ENCODE measurements at regions not wholly inside any gene's neighbourhood (a gene's known extent, or its start where the extent isn't known, plus 50 kb on each side); places are given as distances from the start of the nearest gene placed in this dataset.

DNA sequence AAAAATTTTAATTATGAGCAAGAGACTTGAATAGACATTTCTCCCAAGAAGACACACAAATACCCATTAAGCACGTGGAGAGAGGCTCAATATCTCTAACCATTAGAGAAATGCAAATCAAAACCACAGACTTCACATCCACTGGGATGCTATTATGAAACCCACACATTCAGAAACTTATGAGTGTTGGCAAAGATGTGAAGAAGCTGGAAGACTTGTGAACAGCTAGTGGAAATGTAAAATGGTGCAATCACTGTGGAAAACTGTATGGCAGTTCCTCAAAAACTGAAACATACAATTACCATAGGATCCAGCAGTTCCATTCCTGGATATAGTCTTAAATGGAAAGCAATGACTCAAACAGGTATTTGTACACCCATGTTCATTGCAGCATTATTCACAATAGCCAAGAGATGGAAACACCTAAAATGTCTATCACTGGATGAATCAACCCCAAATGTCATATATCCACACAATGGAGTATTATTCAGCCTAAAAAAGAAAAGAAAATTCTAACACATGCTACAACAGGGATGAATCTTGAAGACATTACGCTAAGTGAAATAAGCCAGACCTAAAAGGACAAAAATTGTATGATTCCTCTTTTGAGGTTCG is 53.5 kb upstream of the FRMD4A start:
- Mint-ChIP-seq H3K9me3 (ENCODE audit: low read depth) (no peaks in the 10 kb centered on the region), H3K27me3 (peaks cover 9% of the 10 kb centered on the region), H3K4me1 (ENCODE audit: low read depth) (peaks cover 3% of the 10 kb centered on the region), H3K4me3 (ENCODE audit: low read depth) (no peak overlapping the region), H3K36me3 (ENCODE audit: insufficient read depth) (no peaks in the 10 kb centered on the region), H3K27ac (no peak overlapping the region)
- TF ChIP-seq, protein P1, sequence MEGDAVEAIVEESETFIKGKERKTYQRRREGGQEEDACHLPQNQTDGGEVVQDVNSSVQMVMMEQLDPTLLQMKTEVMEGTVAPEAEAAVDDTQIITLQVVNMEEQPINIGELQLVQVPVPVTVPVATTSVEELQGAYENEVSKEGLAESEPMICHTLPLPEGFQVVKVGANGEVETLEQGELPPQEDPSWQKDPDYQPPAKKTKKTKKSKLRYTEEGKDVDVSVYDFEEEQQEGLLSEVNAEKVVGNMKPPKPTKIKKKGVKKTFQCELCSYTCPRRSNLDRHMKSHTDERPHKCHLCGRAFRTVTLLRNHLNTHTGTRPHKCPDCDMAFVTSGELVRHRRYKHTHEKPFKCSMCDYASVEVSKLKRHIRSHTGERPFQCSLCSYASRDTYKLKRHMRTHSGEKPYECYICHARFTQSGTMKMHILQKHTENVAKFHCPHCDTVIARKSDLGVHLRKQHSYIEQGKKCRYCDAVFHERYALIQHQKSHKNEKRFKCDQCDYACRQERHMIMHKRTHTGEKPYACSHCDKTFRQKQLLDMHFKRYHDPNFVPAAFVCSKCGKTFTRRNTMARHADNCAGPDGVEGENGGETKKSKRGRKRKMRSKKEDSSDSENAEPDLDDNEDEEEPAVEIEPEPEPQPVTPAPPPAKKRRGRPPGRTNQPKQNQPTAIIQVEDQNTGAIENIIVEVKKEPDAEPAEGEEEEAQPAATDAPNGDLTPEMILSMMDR (IDR thresholded peaks at IDR 0.05; ENCODE audit: unreplicated experiment): no peak
- DNase-seq (ENCODE audit: low spot score, unreplicated experiment): no peak

DNA sequence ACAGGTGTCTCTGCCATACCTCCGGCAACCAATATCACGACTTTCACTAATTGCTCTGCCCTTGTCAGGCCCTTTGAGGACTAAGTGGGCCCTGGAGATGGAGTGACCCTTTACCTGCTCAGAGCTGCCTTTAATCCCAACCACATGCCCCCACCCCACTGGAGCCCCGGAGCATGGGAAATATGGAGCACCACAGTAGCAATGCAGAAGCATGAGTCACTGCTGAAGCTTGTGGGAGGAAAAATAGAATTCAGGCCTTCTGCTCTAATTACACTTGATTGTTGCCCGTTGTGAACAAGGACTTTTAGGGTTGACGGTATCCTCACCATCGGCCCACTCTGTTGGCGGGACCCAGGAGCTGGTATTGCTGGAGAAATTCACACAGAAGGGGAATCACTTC is 52.5 kb upstream of the FRMD4A start:
- TF ChIP-seq, protein P1 (IDR thresholded peaks at IDR 0.05; ENCODE audit: unreplicated experiment): no peak
- Mint-ChIP-seq H3K36me3 (ENCODE audit: insufficient read depth) (no peaks in the 10 kb centered on the region), H3K4me1 (ENCODE audit: low read depth) (peaks cover 6% of the 10 kb centered on the region)

DNA sequence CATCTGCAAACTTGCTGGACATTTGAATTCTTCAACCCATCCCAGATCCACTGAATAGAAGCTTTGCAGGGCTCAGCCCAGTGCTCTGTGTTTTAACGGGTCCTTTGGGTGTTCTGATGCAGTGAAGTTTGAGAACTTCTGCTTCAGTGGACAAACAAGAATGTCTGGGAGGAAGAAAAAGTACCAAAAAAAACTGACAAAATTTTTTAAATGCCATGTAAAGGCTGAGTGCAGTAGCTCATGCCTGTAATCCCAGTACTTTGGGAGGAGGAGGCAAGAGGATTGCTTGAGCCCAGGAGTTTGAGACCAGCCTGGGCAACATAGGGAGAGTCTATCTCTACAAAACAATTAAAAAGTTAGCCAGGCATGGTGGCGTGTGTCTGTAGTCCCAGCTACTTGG is 51.8 kb upstream of the FRMD4A start:
- Mint-ChIP-seq H3K27ac (no peak overlapping the region), H3K27me3 (peaks cover 6% of the 10 kb centered on the region), H3K36me3 (ENCODE audit: insufficient read depth) (no peaks in the 10 kb centered on the region), H3K9me3 (ENCODE audit: low read depth) (no peaks in the 10 kb centered on the region), H3K4me3 (ENCODE audit: low read depth) (no peak overlapping the region), H3K4me1 (ENCODE audit: low read depth) (peaks cover 13% of the 10 kb centered on the region)
- TF ChIP-seq, protein P1 (IDR thresholded peaks at IDR 0.05; ENCODE audit: unreplicated experiment): no peak
- no peak for DNase-seq (ENCODE audit: low spot score, unreplicated experiment)

More for the DNA sequence above, 52.5 kb upstream of the FRMD4A start:
- H3K9me3 Mint-ChIP-seq (ENCODE audit: low read depth): no peaks in the 10 kb centered on the region
- H3K27ac Mint-ChIP-seq: no peak overlapping the region
- no peak overlapping the region for H3K4me3 Mint-ChIP-seq (ENCODE audit: low read depth)
- H3K27me3 Mint-ChIP-seq: peaks cover 7% of the 10 kb centered on the region
- no peak for DNase-seq (ENCODE audit: low spot score, unreplicated experiment)

DNA sequence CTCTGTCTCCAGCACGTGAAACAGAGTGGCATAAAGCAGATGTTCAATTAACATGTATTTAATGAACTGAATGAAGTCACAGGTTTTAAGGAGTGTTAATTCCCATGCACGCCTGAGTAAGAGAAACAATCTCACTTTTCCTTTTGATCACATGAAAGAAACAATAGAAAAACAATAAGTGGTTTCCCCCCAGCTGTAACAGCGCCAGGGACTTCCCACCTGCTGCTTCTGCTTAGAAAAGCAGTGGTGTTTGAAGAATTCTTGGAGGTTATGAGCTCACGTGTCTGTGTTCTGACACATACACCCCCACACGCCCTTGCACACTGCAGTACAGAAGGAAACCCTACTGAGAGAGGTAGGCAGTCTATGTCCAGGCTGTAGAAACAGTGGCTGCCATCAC is 51.3 kb upstream of the FRMD4A start:
- Mint-ChIP-seq H3K4me3 (ENCODE audit: low read depth) (no peak overlapping the region), H3K4me1 (ENCODE audit: low read depth) (peaks cover 18% of the 10 kb centered on the region), H3K27me3 (peaks cover 6% of the 10 kb centered on the region), H3K36me3 (ENCODE audit: insufficient read depth) (no peaks in the 10 kb centered on the region), H3K27ac (no peak overlapping the region), H3K9me3 (ENCODE audit: low read depth) (no peaks in the 10 kb centered on the region)
- TF ChIP-seq, protein P1 (IDR thresholded peaks at IDR 0.05; ENCODE audit: unreplicated experiment): no peak
- DNase-seq (ENCODE audit: low spot score, unreplicated experiment): no peak

DNA sequence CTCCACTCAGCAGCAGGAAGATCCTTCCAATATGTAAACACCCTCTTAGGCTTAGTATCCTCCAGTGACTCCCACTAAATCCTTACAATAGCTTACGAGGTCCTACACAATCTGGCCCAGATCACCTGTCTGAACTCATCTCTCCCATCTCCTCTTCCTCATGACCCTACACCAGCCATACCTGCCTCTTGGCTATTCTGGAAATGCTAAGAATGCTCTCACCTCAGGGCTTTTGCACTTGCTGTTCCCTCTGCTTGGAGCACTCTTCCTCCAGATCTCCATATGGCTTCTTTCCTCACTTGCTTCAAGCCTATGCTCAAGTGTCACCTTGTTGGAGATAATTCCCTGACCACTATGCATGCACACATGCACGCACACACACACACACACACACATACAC is 50.8 kb upstream of the FRMD4A start:
- Mint-ChIP-seq H3K36me3 (ENCODE audit: insufficient read depth) (no peaks in the 10 kb centered on the region), H3K9me3 (ENCODE audit: low read depth) (no peaks in the 10 kb centered on the region), H3K27ac (no peak overlapping the region), H3K4me3 (ENCODE audit: low read depth) (no peak overlapping the region), H3K4me1 (ENCODE audit: low read depth) (peaks cover 20% of the 10 kb centered on the region), H3K27me3 (peaks cover 6% of the 10 kb centered on the region)
- no peak for DNase-seq (ENCODE audit: low spot score, unreplicated experiment)
- TF ChIP-seq, protein P1 (IDR thresholded peaks at IDR 0.05; ENCODE audit: unreplicated experiment): no peak

All from progenitor cell of endocrine pancreas (in vitro differentiated cells).